ENCODE measurements at regions not wholly inside any gene's neighbourhood (a gene's known extent, or its start where the extent isn't known, plus 50 kb on each side); places are given as distances from the start of the nearest gene placed in this dataset.

DNA sequence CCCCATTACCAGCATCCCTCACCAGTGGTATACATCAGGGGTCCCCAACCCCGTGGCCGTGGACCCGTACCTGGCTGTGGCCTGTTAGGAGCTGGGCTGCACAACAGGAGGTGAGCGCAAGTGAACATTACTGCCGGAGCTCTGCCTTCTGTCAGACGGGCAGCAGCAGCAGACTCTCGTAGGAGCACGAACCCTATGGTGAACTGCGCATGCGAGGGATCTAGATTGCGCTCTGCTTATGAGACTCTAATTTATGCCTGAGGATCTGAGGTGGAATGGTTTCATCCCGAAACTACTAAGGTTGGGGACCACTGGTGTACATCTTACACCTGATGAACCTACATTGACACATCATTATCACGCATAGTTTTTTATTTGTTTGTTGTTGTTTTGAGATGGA lies 52.8 kb upstream of the DHX15 start:
- Histone ChIP-seq H3K9me3 (no peaks in the 10 kb centered on the region), H3K36me3 (no peaks in the 10 kb centered on the region), H3K4me1 (no peaks in the 10 kb centered on the region), H3K4me3 (no peak overlapping the region), H3K27ac (no peak overlapping the region), H3K27me3 (no peaks in the 10 kb centered on the region)
- intact Hi-C loops (cut with DNase I; ENCODE audit: low total_unique reads), result no loop called here
- no peak for TF ChIP-seq POLR2A (IDR thresholded peaks at IDR 0.05)
- TF ChIP-seq, protein P1, sequence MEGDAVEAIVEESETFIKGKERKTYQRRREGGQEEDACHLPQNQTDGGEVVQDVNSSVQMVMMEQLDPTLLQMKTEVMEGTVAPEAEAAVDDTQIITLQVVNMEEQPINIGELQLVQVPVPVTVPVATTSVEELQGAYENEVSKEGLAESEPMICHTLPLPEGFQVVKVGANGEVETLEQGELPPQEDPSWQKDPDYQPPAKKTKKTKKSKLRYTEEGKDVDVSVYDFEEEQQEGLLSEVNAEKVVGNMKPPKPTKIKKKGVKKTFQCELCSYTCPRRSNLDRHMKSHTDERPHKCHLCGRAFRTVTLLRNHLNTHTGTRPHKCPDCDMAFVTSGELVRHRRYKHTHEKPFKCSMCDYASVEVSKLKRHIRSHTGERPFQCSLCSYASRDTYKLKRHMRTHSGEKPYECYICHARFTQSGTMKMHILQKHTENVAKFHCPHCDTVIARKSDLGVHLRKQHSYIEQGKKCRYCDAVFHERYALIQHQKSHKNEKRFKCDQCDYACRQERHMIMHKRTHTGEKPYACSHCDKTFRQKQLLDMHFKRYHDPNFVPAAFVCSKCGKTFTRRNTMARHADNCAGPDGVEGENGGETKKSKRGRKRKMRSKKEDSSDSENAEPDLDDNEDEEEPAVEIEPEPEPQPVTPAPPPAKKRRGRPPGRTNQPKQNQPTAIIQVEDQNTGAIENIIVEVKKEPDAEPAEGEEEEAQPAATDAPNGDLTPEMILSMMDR (IDR thresholded peaks at IDR 0.05), result no peak
- DNase-seq, result no peak

DNA sequence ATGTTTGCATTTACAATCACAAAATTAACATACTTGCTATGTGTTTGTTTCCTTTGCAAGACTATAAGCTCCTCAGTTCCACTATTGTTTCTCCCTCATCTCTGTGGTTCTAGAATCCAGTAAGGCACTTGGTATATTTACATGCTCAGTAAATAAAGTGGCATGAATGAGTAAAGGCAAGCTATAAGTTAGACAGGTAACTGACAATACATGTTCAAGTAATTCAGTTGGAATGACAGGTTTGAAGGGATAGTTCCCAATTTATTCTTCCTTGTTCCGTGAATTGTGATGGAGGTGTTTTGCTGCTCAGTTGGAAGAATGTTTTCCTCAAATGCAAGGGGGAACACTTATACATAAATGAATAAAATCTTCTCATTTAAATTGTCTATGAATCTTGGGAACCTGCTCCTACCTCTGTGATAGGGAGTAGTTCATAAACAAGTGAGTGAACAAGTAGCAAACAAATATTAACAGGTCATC lies 54.1 kb upstream of the DHX15 start:
- H3K4me3 ChIP-seq, result no peak overlapping the region
- intact Hi-C loops (cut with DNase I; ENCODE audit: low total_unique reads), result no loop called here
- no peaks in the 10 kb centered on the region for H3K9me3 ChIP-seq
- DNase-seq, result no peak
- TF ChIP-seq, protein P1 (IDR thresholded peaks at IDR 0.05), result no peak
- no peak for TF ChIP-seq POLR2A (IDR thresholded peaks at IDR 0.05)
- no peaks in the 10 kb centered on the region for H3K27me3 ChIP-seq
- H3K4me1 ChIP-seq, result no peaks in the 10 kb centered on the region
- H3K27ac ChIP-seq, result no peak overlapping the region
- no peaks in the 10 kb centered on the region for H3K36me3 ChIP-seq

DNA sequence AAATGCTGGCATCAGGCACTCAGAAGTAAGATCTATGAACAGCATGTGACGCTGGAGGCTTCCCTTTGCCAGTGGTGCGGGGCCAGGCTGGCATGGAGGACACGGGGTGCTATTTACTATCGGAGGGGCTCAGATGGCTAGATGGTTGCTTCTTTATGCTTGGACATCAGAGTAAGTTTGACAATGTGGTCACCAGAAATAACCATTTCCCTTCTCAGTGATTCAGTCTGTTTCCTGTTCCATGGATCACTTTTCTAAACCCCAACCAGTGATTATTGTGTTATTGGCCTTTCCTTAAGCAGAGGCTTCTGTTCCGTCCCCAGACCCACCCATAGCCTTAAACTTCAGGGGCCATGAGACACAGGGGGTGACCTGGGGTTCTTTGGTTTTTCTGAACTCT lies 55.4 kb upstream of the DHX15 start:
- intact Hi-C loops (cut with DNase I; ENCODE audit: low total_unique reads), result no loop called here
- Histone ChIP-seq H3K36me3 (no peaks in the 10 kb centered on the region), H3K27me3 (no peaks in the 10 kb centered on the region), H3K27ac (no peak overlapping the region), H3K4me1 (no peaks in the 10 kb centered on the region), H3K9me3 (no peaks in the 10 kb centered on the region), H3K4me3 (no peak overlapping the region)
- no peak for DNase-seq
- TF ChIP-seq, protein P1 (IDR thresholded peaks at IDR 0.05), result no peak
- no peak for TF ChIP-seq POLR2A (IDR thresholded peaks at IDR 0.05)

DNA sequence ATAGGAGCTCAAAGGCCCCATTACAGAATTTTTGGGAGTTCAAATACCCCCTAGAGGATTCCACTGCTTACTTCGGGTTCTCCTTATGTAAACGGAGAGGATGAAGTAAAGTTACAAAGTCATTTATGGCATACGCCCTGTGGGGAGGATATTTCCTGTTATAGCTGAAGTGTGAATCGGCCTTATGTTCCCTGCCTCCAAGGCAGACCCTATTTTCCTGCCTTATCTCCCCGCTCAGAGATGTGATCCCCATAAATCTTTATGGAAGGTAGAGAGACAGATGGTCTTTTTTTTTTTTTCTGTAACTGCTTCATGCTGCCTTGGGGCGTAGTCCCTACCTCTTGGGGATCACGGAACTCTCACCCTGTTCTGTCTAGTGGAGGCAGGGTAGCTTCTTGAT lies 56.0 kb upstream of the DHX15 start:
- no peak for TF ChIP-seq POLR2A (IDR thresholded peaks at IDR 0.05)
- TF ChIP-seq, protein P1 (IDR thresholded peaks at IDR 0.05), result no peak
- no peaks in the 10 kb centered on the region for H3K9me3 ChIP-seq
- no peak overlapping the region for H3K27ac ChIP-seq
- intact Hi-C loops (cut with DNase I; ENCODE audit: low total_unique reads), result no loop called here
- H3K4me1 ChIP-seq, result no peaks in the 10 kb centered on the region
- H3K36me3 ChIP-seq, result no peaks in the 10 kb centered on the region
- H3K4me3 ChIP-seq, result no peak overlapping the region
- H3K27me3 ChIP-seq, result no peaks in the 10 kb centered on the region
- DNase-seq, result no peak

DNA sequence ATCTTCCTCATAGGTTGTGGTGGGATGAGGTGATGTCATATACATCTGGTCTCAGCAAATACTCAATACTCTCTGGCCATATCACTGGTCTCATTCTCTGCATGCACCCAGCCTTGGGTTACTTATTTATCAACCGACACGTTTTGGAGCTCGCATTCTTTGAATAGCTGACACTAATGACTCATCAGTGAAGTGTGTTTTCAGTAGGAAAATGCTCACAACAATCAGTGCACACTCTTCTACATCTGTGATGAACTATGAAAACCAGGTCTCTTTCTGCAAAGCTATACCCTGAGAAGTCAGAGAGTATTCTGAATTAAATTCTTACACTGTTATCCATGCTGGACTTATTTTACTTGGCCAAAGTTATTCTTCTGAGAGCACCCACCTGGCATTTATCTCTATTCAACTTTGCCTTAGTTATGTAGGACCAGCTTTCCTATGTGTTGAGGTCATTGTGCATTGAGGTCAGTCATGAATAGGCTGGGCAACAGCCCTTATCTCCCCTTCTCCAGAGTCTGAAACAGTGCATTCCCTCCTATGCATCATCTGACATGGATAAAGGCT lies 58.7 kb upstream of the DHX15 start:
- Histone ChIP-seq H3K4me1 (no peaks in the 10 kb centered on the region), H3K9me3 (no peaks in the 10 kb centered on the region), H3K36me3 (no peaks in the 10 kb centered on the region), H3K4me3 (no peak overlapping the region), H3K27me3 (no peaks in the 10 kb centered on the region), H3K27ac (no peak overlapping the region)
- no peak for TF ChIP-seq POLR2A (IDR thresholded peaks at IDR 0.05)
- TF ChIP-seq, protein P1 (IDR thresholded peaks at IDR 0.05), result no peak
- DNase-seq, result no peak
- intact Hi-C loops (cut with DNase I; ENCODE audit: low total_unique reads), result no loop called here

Measured in uterus (tissue), 3 donors.